Endothelial cell (in vitro differentiated cells): ENCODE measurements at regions not wholly inside any gene's neighbourhood (a gene's known extent, or its start where the extent isn't known, plus 50 kb on each side); places are given as distances from the start of the nearest gene placed in this dataset.
"Not testable (repeated sequence)": the region's sequence is repeated elsewhere in the genome, so short reads cannot be mapped to it uniquely, and the experiment has no call there.

Source experiments
- DNase-seq: peaks from one replicate; pipeline ENCODE4 v3.0.0; 2021; ENCODE audit warnings: low spot score
- H3K27ac Mint-ChIP-seq: one replicate; pipeline ENCODE4 v1.8.0; 2021; ENCODE audit warnings: mixed read lengths, inconsistent platforms; ENCODE audit not compliant: unreplicated experiment
- H3K27me3 Mint-ChIP-seq: one replicate; pipeline ENCODE4 v1.8.0; 2021; ENCODE audit warnings: mild to moderate bottlenecking, moderate library complexity, mixed read lengths, inconsistent platforms; ENCODE audit not compliant: unreplicated experiment
- H3K36me3 Mint-ChIP-seq: one replicate; pipeline ENCODE4 v1.8.0; 2021; ENCODE audit warnings: mild to moderate bottlenecking, low read depth, mixed read lengths, inconsistent platforms; ENCODE audit not compliant: unreplicated experiment
- H3K4me1 Mint-ChIP-seq: one replicate; pipeline ENCODE4 v1.8.0; 2021; ENCODE audit warnings: mild to moderate bottlenecking, mixed read lengths, inconsistent platforms; ENCODE audit not compliant: unreplicated experiment
- H3K4me3 Mint-ChIP-seq: one replicate; pipeline ENCODE4 v1.8.0; 2021; ENCODE audit warnings: mild to moderate bottlenecking, mixed read lengths, inconsistent platforms; ENCODE audit not compliant: unreplicated experiment
- H3K9me3 Mint-ChIP-seq: one replicate; pipeline ENCODE4 v1.8.0; 2021; ENCODE audit warnings: mixed read lengths, inconsistent platforms; ENCODE audit not compliant: unreplicated experiment
- CTCF ChIP-seq: fragments of 200-600 bp; sonication (generic); IDR thresholded peaks from one replicate; pipeline ENCODE4 v1.5.0; 2021; ENCODE audit warnings: antibody characterized with exemption; ENCODE audit not compliant: unreplicated experiment

GRCh38 chr5:50320131-50320749 lies 120.8 kb downstream of the EMB start:
- Mint-ChIP-seq H3K9me3 (peaks cover 9% of the 10 kb centered on the region), H3K4me1 (no peaks in the 10 kb centered on the region), H3K27ac (no peak overlapping the region), H3K36me3 (peaks cover 4% of the 10 kb centered on the region), H3K4me3 (no peak overlapping the region), H3K27me3 (no peaks in the 10 kb centered on the region)
- TF ChIP-seq CTCF = no peak
- no peak for DNase-seq

- no peak overlapping the region for H3K4me3 Mint-ChIP-seq
- TF ChIP-seq CTCF = no peak
- H3K27me3 Mint-ChIP-seq = peaks cover 1% of the 10 kb centered on the region
- DNase-seq = no peak
- H3K36me3 Mint-ChIP-seq = peaks cover 4% of the 10 kb centered on the region
- H3K27ac Mint-ChIP-seq = no peak overlapping the region
- peaks cover 14% of the 10 kb centered on the region for H3K9me3 Mint-ChIP-seq
- H3K4me1 Mint-ChIP-seq = no peaks in the 10 kb centered on the region
Observed at GRCh38 chr5:50318220-50318619, 122.9 kb downstream of the EMB start.

- not testable (repeated sequence) for H3K27ac Mint-ChIP-seq, H3K36me3 Mint-ChIP-seq, H3K27me3 Mint-ChIP-seq, DNase-seq, H3K4me1 Mint-ChIP-seq, H3K9me3 Mint-ChIP-seq, H3K4me3 Mint-ChIP-seq
Observed at GRCh38 chr5:50306488-50306887, 134.6 kb downstream of the EMB start.

GRCh38 chr5:50302815-50303490 lies 138.1 kb downstream of the EMB start:
- H3K4me1 Mint-ChIP-seq = no peaks in the 10 kb centered on the region
- H3K9me3 Mint-ChIP-seq = peaks cover 5% of the 10 kb centered on the region
- no peak for DNase-seq
- no peaks in the 10 kb centered on the region for H3K36me3 Mint-ChIP-seq
- H3K4me3 Mint-ChIP-seq = no peak overlapping the region
- H3K27me3 Mint-ChIP-seq = no peaks in the 10 kb centered on the region
- no peak for TF ChIP-seq CTCF
- no peak overlapping the region for H3K27ac Mint-ChIP-seq

GRCh38 chr5:50301756-50302155 lies 139.3 kb downstream of the EMB start:
- TF ChIP-seq CTCF = no peak
- Mint-ChIP-seq H3K27ac (no peak overlapping the region), H3K4me3 (no peak overlapping the region), H3K27me3 (no peaks in the 10 kb centered on the region), H3K9me3 (peaks cover 5% of the 10 kb centered on the region), H3K4me1 (no peaks in the 10 kb centered on the region), H3K36me3 (no peaks in the 10 kb centered on the region)
- no peak for DNase-seq
